Skeletal muscle tissue (tissue), 3 donors: ENCODE measurements at regions not wholly inside any gene's neighbourhood (a gene's known extent, or its start where the extent isn't known, plus 50 kb on each side); places are given as distances from the start of the nearest gene placed in this dataset.

Experiments used
- H3K27ac ChIP-seq: one replicate; pipeline ENCODE4 v1.7.0; 2013; ENCODE audit warnings: mild to moderate bottlenecking, low read depth, low read length, inconsistent platforms
- H3K27me3 ChIP-seq, 3 donors: one replicate each; pipeline ENCODE4 v1.7.0; 2013; ENCODE audit warnings: low read length in 3 of 3; ENCODE audit not compliant: control insufficient read depth in 3 of 3, insufficient read depth in 3 of 3
- H3K36me3 ChIP-seq, 3 donors: one replicate each; pipeline ENCODE4 v1.7.0; 2013; ENCODE audit warnings: low read length in 3 of 3; ENCODE audit not compliant: control insufficient read depth in 3 of 3, insufficient read depth in 3 of 3
- H3K4me1 ChIP-seq, 3 donors: one replicate each; pipeline ENCODE4 v1.7.0; 2013; ENCODE audit warnings: low read length in 3 of 3, mild to moderate bottlenecking in 3 of 3; ENCODE audit not compliant: control insufficient read depth in 3 of 3, insufficient read depth in 3 of 3
- H3K4me3 ChIP-seq, 3 donors: one replicate each; pipeline ENCODE4 v1.7.0; 2013; ENCODE audit warnings: low read length in 3 of 3
- H3K9ac ChIP-seq, 3 donors: one replicate each; pipeline ENCODE4 v1.7.0; 2013; ENCODE audit warnings: low read length in 3 of 3, mild to moderate bottlenecking in 3 of 3, moderate library complexity in 2 of 3, low read depth in 1 of 3
- H3K9me3 ChIP-seq, 3 donors: one replicate each; pipeline ENCODE4 v1.7.0; 2013; ENCODE audit warnings: low read length in 3 of 3; ENCODE audit not compliant: control insufficient read depth in 3 of 3
- donor health status: Osteomylitis.

DNA sequence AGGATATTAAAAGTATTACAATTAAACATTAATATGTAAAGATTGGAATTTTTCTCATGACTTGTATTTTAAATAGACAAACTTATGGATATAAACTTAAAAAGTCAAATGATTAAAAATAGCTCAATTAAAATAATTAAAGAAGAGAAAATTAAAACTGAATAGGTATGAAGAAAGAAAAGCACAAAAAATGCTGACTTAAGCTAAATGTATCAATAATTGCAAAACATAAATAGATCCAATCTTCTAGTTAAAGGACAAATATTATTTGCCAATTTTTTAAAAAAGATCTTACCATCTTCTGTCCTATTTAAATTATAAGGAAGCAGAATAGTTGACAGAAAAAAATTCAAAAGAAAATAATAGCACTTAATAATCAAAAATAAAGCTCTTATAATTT is 646.3 kb upstream of the ANKRD30A start:
- Histone ChIP-seq H3K9me3 (no peaks in the 10 kb centered on the region), H3K27me3 (no peaks in the 10 kb centered on the region), H3K4me3 (no peak overlapping the region), H3K36me3 (no peaks in the 10 kb centered on the region), H3K27ac (no peak overlapping the region), H3K9ac (no peak overlapping the region), H3K4me1 (no peaks in the 10 kb centered on the region)

DNA sequence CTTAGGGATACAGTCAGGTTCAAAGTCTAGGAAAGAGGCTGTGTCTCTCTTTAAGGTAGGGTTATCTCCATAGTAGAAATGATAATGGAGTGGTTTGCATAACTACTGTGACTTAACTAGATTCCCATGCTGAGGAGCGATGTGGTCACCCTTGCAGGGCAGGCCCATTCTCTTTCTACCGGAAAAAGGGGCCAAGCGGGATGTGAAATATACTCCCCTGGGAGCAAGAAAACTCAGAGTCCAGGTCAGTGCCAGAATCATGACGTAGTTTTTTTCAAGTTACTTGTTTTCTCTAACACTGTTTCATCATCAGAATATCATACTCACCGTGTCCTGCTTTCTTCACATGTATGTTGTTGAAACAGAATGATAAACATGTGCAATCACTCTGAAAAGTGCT is 649.0 kb upstream of the ANKRD30A start:
- Histone ChIP-seq H3K9me3 (no peaks in the 10 kb centered on the region), H3K4me1 (no peaks in the 10 kb centered on the region), H3K27ac (no peak overlapping the region), H3K9ac (no peak overlapping the region), H3K27me3 (no peaks in the 10 kb centered on the region), H3K36me3 (no peaks in the 10 kb centered on the region), H3K4me3 (no peak overlapping the region)

DNA sequence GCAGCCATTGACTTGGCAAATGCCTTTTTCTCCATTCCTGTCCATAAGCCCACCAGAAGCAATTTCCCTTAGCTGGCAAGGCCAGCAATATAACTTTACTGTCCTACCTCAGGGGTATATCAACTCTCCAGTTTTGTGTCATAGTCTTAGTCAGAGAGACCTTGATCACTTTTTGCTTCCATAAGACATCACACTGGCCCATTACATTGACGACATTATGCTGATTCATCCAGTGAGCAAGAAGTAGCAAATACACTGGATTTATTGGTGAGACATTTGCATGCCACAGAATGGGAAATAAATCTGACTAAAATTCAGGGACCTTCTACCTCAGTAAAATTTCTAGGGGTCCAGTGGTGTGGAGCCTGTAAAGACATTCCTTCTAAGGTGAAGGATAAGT is 649.7 kb upstream of the ANKRD30A start:
- H3K27me3 ChIP-seq: no peaks in the 10 kb centered on the region
- H3K27ac ChIP-seq: no peak overlapping the region
- H3K4me1 ChIP-seq: no peaks in the 10 kb centered on the region
- H3K9ac ChIP-seq: no peak overlapping the region
- no peaks in the 10 kb centered on the region for H3K9me3 ChIP-seq
- no peaks in the 10 kb centered on the region for H3K36me3 ChIP-seq
- no peak overlapping the region for H3K4me3 ChIP-seq

DNA sequence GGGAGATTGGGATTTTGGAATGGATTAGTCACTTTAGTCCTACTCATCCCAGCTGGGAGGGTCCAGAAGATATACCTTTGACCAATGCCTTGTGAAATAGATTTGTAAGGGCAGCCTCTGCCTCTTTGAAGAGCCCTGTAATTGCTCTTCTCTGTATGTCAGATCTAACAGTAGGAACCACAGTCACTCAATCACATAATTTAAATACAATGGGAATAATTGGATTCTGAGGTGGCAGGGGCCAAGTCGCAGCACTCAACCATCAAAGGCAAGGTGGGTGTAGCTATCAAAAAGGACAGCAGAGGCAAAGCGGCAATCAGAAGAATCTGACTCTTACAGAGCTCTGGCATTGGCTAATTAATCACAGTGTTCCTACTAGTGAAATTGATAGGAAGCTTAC is 650.9 kb upstream of the ANKRD30A start:
- no peaks in the 10 kb centered on the region for H3K27me3 ChIP-seq
- no peaks in the 10 kb centered on the region for H3K36me3 ChIP-seq
- H3K27ac ChIP-seq: no peak overlapping the region
- no peak overlapping the region for H3K4me3 ChIP-seq
- H3K4me1 ChIP-seq: no peaks in the 10 kb centered on the region
- H3K9me3 ChIP-seq: no peaks in the 10 kb centered on the region
- no peak overlapping the region for H3K9ac ChIP-seq

DNA sequence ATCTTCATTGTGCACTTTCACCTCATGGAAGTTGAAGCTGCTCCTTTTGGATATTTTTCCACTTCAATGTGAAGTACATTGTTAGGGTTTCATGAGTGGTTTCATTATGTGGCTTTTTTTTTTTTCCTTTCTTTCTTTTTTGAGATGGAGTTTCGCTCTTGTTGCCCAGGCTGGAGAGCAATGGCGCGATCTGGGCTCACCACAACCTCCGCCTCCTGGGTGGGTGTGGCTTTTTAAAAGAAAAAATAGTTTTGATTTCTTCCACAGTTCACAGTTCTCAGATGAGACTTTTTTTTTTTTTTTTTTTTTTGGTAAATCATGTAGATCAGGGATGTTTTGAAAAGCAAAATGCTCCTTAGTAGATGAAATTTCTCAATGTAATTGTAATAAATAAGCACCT is 652.3 kb upstream of the ANKRD30A start:
- H3K27me3 ChIP-seq: no peaks in the 10 kb centered on the region
- H3K36me3 ChIP-seq: no peaks in the 10 kb centered on the region
- H3K9me3 ChIP-seq: no peaks in the 10 kb centered on the region
- H3K4me1 ChIP-seq: no peaks in the 10 kb centered on the region
- no peak overlapping the region for H3K9ac ChIP-seq
- H3K27ac ChIP-seq: no peak overlapping the region
- no peak overlapping the region for H3K4me3 ChIP-seq

DNA sequence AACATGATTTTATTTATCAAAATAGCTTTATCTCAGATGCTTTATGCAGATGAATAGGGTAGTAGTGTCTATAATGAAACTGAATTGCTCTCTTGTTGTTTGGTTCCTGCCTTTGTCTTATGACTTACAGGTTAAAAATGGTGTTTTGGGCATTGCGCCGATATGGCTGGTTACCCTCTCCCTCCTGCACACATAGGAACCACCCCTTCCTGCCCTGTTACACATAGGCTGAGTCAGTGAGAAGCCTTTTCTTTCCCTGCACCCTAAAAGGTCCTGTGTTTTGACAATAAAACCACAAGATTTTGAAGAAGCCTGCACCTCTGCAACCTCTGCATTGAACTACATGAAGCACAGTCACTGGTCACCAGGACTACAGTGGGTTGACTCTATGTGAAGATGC is 655.8 kb upstream of the ANKRD30A start:
- Histone ChIP-seq H3K27ac (no peak overlapping the region), H3K9ac (no peak overlapping the region), H3K9me3 (no peaks in the 10 kb centered on the region), H3K27me3 (no peaks in the 10 kb centered on the region), H3K36me3 (no peaks in the 10 kb centered on the region), H3K4me1 (no peaks in the 10 kb centered on the region), H3K4me3 (no peak overlapping the region)

DNA sequence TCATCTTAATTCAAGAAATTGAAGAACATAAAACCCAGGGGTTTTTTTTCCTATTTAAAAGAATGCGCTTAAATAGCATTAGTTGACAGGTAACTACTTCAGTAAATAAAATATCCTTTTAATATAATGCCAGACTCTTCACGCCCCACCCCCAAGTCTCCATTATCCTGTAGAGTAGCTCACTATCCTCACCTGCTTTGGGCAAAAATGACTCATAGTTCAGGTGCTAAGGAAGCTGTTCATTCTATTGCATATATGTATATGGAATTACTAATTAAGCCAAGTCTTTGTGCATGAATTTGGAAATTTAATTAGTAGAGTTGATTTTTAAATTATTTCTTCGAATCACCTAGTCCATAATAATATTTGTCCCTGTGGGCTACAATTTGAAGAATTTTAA is 656.8 kb upstream of the ANKRD30A start:
- Histone ChIP-seq H3K27ac (no peak overlapping the region), H3K4me1 (no peaks in the 10 kb centered on the region), H3K27me3 (no peaks in the 10 kb centered on the region), H3K9ac (no peak overlapping the region), H3K36me3 (no peaks in the 10 kb centered on the region), H3K9me3 (no peaks in the 10 kb centered on the region), H3K4me3 (no peak overlapping the region)

DNA sequence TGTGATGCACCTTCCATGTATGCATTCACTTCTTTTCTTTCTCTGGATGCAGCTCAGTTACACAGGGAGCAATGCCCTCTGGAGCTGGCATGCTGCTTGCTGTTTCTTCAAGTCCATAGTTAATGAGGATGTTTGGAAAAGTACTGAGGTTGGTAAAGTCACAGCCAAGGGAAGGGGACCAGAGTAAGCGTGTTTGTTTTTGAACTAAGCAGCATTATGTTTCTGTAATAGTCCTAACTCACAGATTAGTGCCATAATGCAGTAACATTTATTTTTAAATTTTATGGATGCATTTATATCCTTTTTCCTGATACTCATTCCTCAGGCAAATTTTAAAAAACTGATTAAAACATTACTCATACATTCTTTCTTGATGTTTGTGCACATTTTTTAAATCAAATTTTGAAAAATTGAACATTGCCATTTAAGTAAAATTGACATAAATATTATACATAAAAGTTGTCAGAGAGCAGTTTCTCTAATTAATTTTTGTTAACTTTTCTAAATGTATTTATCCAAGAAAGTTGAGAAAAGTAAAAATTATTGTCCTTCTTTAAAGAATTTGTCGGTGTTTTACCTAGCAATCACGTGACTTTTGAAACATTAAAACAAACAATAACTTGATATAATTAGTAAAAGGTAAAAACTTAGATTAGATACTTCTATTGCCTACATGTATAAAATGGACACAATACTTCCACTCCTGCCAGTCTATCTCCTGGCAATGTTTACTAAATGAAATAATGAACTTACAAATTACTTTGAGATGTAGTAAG is 659.6 kb upstream of the ANKRD30A start:
- Histone ChIP-seq H3K4me3 (no peak overlapping the region), H3K9ac (no peak overlapping the region), H3K36me3 (no peaks in the 10 kb centered on the region), H3K4me1 (no peaks in the 10 kb centered on the region), H3K27me3 (no peaks in the 10 kb centered on the region), H3K27ac (no peak overlapping the region), H3K9me3 (no peaks in the 10 kb centered on the region)

DNA sequence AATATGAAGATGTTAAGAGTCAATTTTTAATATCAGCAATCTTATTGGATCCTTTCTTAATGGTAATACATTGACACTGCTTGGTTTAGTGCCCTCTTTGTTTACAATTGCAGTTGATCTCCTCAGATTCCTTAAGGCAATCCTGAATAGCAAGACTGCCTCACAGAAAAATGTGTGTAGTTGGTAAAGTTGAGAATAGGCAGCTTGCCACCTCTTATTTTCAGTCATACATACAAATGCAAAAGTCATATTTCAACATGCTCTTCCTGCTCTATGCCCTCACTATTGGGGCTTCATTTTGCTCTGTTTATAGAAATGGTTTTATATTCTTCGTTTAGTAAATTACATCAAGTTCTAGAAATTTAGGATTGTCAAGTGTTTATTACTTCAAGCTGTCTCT is 661.1 kb upstream of the ANKRD30A start:
- Histone ChIP-seq H3K4me1 (no peaks in the 10 kb centered on the region), H3K27ac (no peak overlapping the region), H3K36me3 (no peaks in the 10 kb centered on the region), H3K4me3 (no peak overlapping the region), H3K27me3 (no peaks in the 10 kb centered on the region), H3K9ac (no peak overlapping the region), H3K9me3 (no peaks in the 10 kb centered on the region)

DNA sequence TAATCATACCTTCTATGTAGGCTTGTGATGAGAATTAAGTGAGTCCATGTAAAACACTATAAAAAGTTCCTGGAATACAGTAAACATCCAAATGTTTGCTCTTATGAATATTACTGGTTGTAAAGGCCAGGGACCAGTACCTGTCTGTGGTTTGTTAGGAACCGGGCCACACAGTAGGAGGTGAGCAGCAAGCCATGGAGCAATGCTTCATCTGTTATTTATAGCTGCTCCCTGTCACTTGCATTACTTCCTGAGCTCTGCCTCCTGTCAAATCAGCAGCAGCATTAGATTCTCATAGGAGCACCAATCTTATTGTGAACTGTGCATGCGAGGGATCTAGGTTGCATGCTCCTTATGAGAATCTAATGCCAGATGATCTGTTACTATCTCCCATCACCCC is 662.0 kb upstream of the ANKRD30A start:
- Histone ChIP-seq H3K9ac (no peak overlapping the region), H3K27ac (no peak overlapping the region), H3K4me1 (no peaks in the 10 kb centered on the region), H3K36me3 (no peaks in the 10 kb centered on the region), H3K4me3 (no peak overlapping the region), H3K27me3 (no peaks in the 10 kb centered on the region), H3K9me3 (no peaks in the 10 kb centered on the region)
